ENCODE measurements at regions not wholly inside any gene's neighbourhood (a gene's known extent, or its start where the extent isn't known, plus 50 kb on each side); places are given as distances from the start of the nearest gene placed in this dataset.

GRCh38 chr20:62527781-62528180 is 52.0 kb upstream of the GATA5 start:
- DNase-seq, result no peak

- no peak for DNase-seq
These were observed 53.4 kb upstream of the GATA5 start for GRCh38 chr20:62528983-62529891.

GRCh38 chr20:62529896-62530642 is 54.3 kb upstream of the GATA5 start:
- DNase-seq, result no peak

GRCh38 chr20:62530643-62531032 is 54.8 kb upstream of the GATA5 start:
- no peak for DNase-seq

- DNase-seq, result no peak
These were observed 55.4 kb upstream of the GATA5 start for GRCh38 chr20:62531046-62531838.

GRCh38 chr20:62532921-62533320 is 57.1 kb upstream of the GATA5 start:
- no peak for DNase-seq

- DNase-seq, result no peak
These were observed 58.0 kb upstream of the GATA5 start for GRCh38 chr20:62533591-62534495.

- DNase-seq, result no peak
These were observed 58.9 kb upstream of the GATA5 start for GRCh38 chr20:62534526-62535221.

- DNase-seq, result no peak
These were observed 59.6 kb upstream of the GATA5 start for GRCh38 chr20:62535282-62535811.

- DNase-seq, result no peak
These were observed 60.2 kb upstream of the GATA5 start for GRCh38 chr20:62535964-62536363.

GRCh38 chr20:62536871-62537401 is 61.1 kb upstream of the GATA5 start:
- no peak for DNase-seq

GRCh38 chr20:62537649-62538292 is 62.0 kb upstream of the GATA5 start:
- DNase-seq, result no peak

- no peak for DNase-seq
These were observed 63.6 kb upstream of the GATA5 start for GRCh38 chr20:62539198-62540045.

- DNase-seq, result no peak
These were observed 64.7 kb upstream of the GATA5 start for GRCh38 chr20:62540504-62540903.

- no peak for DNase-seq
These were observed 67.1 kb upstream of the GATA5 start for GRCh38 chr20:62542862-62543261.

- DNase-seq, result no peak
These were observed 67.9 kb upstream of the GATA5 start for GRCh38 chr20:62543470-62544302.

- no peak for DNase-seq
These were observed 68.8 kb upstream of the GATA5 start for GRCh38 chr20:62544505-62545055.

- no peak for DNase-seq
These were observed 69.5 kb upstream of the GATA5 start for GRCh38 chr20:62545271-62545670.
